IMR-90 (cell line): ENCODE measurements at regions not wholly inside any gene's neighbourhood (a gene's known extent, or its start where the extent isn't known, plus 50 kb on each side); places are given as distances from the start of the nearest gene placed in this dataset.

ENCODE experiments used
- ATAC-seq: fragments of 200-7000 bp; cut with Tn5 transposase; 2 replicates; pipeline ENCODE4 v1.9.1; 2020; ENCODE audit warnings: low read depth, mild to moderate bottlenecking, moderate library complexity
- BruUV-seq: library from RNA; stranded (reverse); fragments of 400-500 nt; replicated peaks from 2 replicates; lab custom pipeline; 2021; lab: Mats Ljungman, UMichigan
- CTCF ChIA-PET: fragments of 300-600 bp; formaldehyde crosslinking; extraction: SDS; loops from one replicate; lab custom pipeline; 2021; ENCODE audit warnings: antibody characterized with exemption; lab: Yijun Ruan, JAX
- POLR2A ChIA-PET: fragments of 300-600 bp; sonication (Branson Sonifier 250); formaldehyde crosslinking; loops from one replicate; lab custom pipeline; 2022; ENCODE audit warnings: antibody characterized with exemption; ENCODE audit not compliant: unreplicated experiment; lab: Charles Lee
- DNase-seq: peaks from one replicate; pipeline ENCODE4 v3.0.0; 2013
- H2AFZ ChIP-seq: replicated peaks from 2 replicates; pipeline ENCODE3; 2013; ENCODE audit warnings: low read length, mild to moderate bottlenecking; ENCODE audit not compliant: poor library complexity
- H2AK5ac ChIP-seq: 2 replicates; pipeline ENCODE4 v1.6.1; 2013; ENCODE audit warnings: low read depth, low read length, inconsistent platforms
- H2AK9ac ChIP-seq: replicated peaks from 2 replicates; pipeline ENCODE3; 2013; ENCODE audit warnings: mild to moderate bottlenecking, low read depth, low read length, moderate library complexity; ENCODE audit not compliant: poor library complexity
- H2BK120ac ChIP-seq: 2 replicates; pipeline ENCODE4 v1.6.1; 2013; ENCODE audit warnings: low read depth, low read length, inconsistent platforms
- H2BK15ac ChIP-seq: 3 replicates; pipeline ENCODE4 v1.6.1; 2013; ENCODE audit warnings: low read depth, low read length, inconsistent platforms
- H2BK20ac ChIP-seq: 2 replicates; pipeline ENCODE4 v1.6.1; 2013; ENCODE audit warnings: low read depth, mild to moderate bottlenecking, inconsistent platforms, low read length, moderate library complexity
- H2BK5ac ChIP-seq: 2 replicates; pipeline ENCODE4 v1.6.1; 2013; ENCODE audit warnings: mild to moderate bottlenecking, low read depth, low read length, inconsistent platforms; ENCODE audit not compliant: poor library complexity, severe bottlenecking
- H3K14ac ChIP-seq: replicated peaks from 2 replicates; pipeline ENCODE4 v1.6.1; 2013; ENCODE audit warnings: low read depth, low read length, inconsistent platforms
- H3K18ac ChIP-seq: 2 replicates; pipeline ENCODE4 v1.6.1; 2013; ENCODE audit warnings: low read depth, low read length, control low read depth
- H3K23ac ChIP-seq: 2 replicates; pipeline ENCODE4 v1.6.1; 2013; ENCODE audit warnings: low read depth, low read length, inconsistent platforms
- H3K27ac ChIP-seq: 2 replicates; pipeline ENCODE4 v1.5.1; 2013; ENCODE audit warnings: mild to moderate bottlenecking, control low read depth, low read length; ENCODE audit not compliant: insufficient read depth
- H3K27me3 ChIP-seq: 2 replicates; pipeline ENCODE4 v1.6.1; 2013; ENCODE audit warnings: low read length; ENCODE audit not compliant: control insufficient read depth, insufficient read depth
- H3K36me3 ChIP-seq: 2 replicates; pipeline ENCODE4 v1.6.1; 2013; ENCODE audit warnings: low read length, mixed read lengths; ENCODE audit not compliant: control insufficient read depth, insufficient read depth
- H3K4ac ChIP-seq: 2 replicates; pipeline ENCODE4 v1.6.1; 2013; ENCODE audit warnings: low read depth, low read length, inconsistent platforms
- H3K4me1 ChIP-seq: 2 replicates; pipeline ENCODE4 v1.6.1; 2013; ENCODE audit warnings: low read length, mixed read lengths; ENCODE audit not compliant: control insufficient read depth, insufficient read depth
- H3K4me2 ChIP-seq: 2 replicates; pipeline ENCODE4 v1.6.1; 2013; ENCODE audit warnings: low read depth, mild to moderate bottlenecking, control low read depth, low read length, moderate library complexity
- H3K4me3 ChIP-seq: 2 replicates; pipeline ENCODE4 v1.5.1; 2013; ENCODE audit warnings: low read depth, mild to moderate bottlenecking, control low read depth, low read length, moderate library complexity; ENCODE audit not compliant: insufficient read depth
- H3K56ac ChIP-seq: 2 replicates; pipeline ENCODE4 v1.6.1; 2013; ENCODE audit warnings: low read length, inconsistent platforms; ENCODE audit not compliant: insufficient read depth; ENCODE audit errors: extremely low read depth
- H3K79me1 ChIP-seq, 2 experiments: 2 replicates each; pipeline ENCODE4 v1.6.1; 2013; ENCODE audit warnings: low read length in 2 of 2, inconsistent platforms in 1 of 2, low read depth in 1 of 2
- H3K9ac ChIP-seq: 2 replicates; pipeline ENCODE4 v1.6.1; 2013; ENCODE audit warnings: low read depth, low read length, control low read depth
- H3K9me1 ChIP-seq: 2 replicates; pipeline ENCODE4 v1.6.1; 2013; ENCODE audit warnings: low read length, inconsistent platforms; ENCODE audit not compliant: insufficient read depth
- H3K9me3 ChIP-seq: 2 replicates; pipeline ENCODE4 v1.6.1; 2013; ENCODE audit warnings: low read length; ENCODE audit not compliant: control insufficient read depth, insufficient read depth
- H4K20me1 ChIP-seq: 2 replicates; pipeline ENCODE4 v1.6.1; 2013; ENCODE audit warnings: low read length, inconsistent platforms; ENCODE audit not compliant: insufficient read depth
- H4K5ac ChIP-seq: 2 replicates; pipeline ENCODE4 v1.6.1; 2013; ENCODE audit warnings: mild to moderate bottlenecking, low read depth, low read length, control low read depth
- H4K8ac ChIP-seq, 2 experiments: 2 replicates each; pipeline ENCODE4 v1.6.1; 2013; ENCODE audit warnings: low read depth in 2 of 2, low read length in 2 of 2, control low read depth in 1 of 2, inconsistent platforms in 1 of 2
- H4K91ac ChIP-seq: 2 replicates; pipeline ENCODE4 v1.6.1; 2013; ENCODE audit warnings: low read depth, low read length, inconsistent platforms; ENCODE audit not compliant: insufficient read depth
- POLR2A ChIP-seq: IDR thresholded peaks from 2 replicates; pipeline ENCODE4 v1.6.1; 2012; ENCODE audit warnings: mild to moderate bottlenecking, low read depth, low read length
- WGBS, 2 experiments: methylation state at CpG; one replicate each; pipeline versions ENCODE4 v1.1.5 to v1.1.7; 2013; ENCODE audit warnings: missing lambda C conversion rate in 2 of 2; ENCODE audit not compliant: insufficient read length in 1 of 2; ENCODE audit errors: extremely low coverage in 2 of 2; 5-methylcytosine and 5-hydroxymethylcytosine counted together
- dilution Hi-C: fragments of 300-500 bp; cut with HindIII; formaldehyde crosslinking; loops from one replicate; pipeline ENCODE4 v1.14.3; 2018; ENCODE audit warnings: low sequenced_read_pairs; ENCODE audit not compliant: unreplicated experiment
- in situ Hi-C: fragments of 300-500 bp; cut with MboI; formaldehyde crosslinking; loops from 3 replicates; pipeline ENCODE4 v1.14.3; 2019; ENCODE audit warnings: low sequenced_read_pairs, inconsistent platforms, mixed read lengths
- intact Hi-C: fragments of 100-400 bp; cut with micrococcal nuclease; formaldehyde crosslinking; loops from 2 replicates; pipeline ENCODE4 v1.10.0; 2022

DNA sequence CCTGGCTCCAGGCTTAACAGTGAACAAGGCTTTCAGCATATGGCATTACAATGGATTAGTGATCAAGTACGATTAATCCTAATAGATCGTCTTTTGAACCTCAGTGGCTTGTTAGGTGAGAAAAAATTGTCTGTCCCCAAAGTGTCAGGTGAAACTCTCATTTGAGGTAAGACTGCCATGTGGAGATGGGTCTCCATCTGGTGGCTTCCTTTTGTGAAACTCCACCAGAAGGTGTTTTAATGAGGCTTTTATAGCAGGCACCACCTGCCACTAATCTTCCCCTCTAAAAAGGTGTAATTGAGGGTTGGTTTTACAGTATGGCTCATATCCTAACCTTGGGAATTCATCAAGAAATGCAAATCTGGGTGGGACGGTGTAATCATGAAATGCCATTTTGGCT is 471.1 kb upstream of the MPDZ start:
- Histone ChIP-seq H3K18ac (no peak overlapping the region), H3K9me3 (no peaks in the 10 kb centered on the region), H4K91ac (no peak overlapping the region), H3K4me2 (no peak overlapping the region), H2BK120ac (no peak overlapping the region), H2BK15ac (no peak overlapping the region), H2AK5ac (no peak overlapping the region), H2AFZ (no peak overlapping the region), H3K79me1 (no peaks in the 10 kb centered on the region), H3K23ac (no peak overlapping the region), H3K14ac (no peak overlapping the region), H3K9ac (no peak overlapping the region), H3K4me3 (no peak overlapping the region), H4K20me1 (no peaks in the 10 kb centered on the region), H3K4me1 (no peaks in the 10 kb centered on the region), H3K4ac (no peak overlapping the region), H3K36me3 (no peaks in the 10 kb centered on the region), H4K5ac (no peak overlapping the region), H3K56ac (no peak overlapping the region), H4K8ac (no peak overlapping the region), H2BK20ac (no peak overlapping the region), H3K9me1 (no peaks in the 10 kb centered on the region), H2AK9ac (no peak overlapping the region), H2BK5ac (no peak overlapping the region), H3K27ac (no peak overlapping the region), H3K27me3 (no peaks in the 10 kb centered on the region)
- no peak for ATAC-seq
- CTCF ChIA-PET = no interaction called here
- TF ChIP-seq POLR2A = no peak
- dilution Hi-C loops = no loop called here
- intact Hi-C loops = loop anchor here (10.0 kb wide), 1 partner anchor 1094 kb away; no protein-coding TSS in a partner anchor
- in situ Hi-C loops = no loop called here
- DNase-seq = no peak
- POLR2A ChIA-PET = no interaction called here
- no CpG with 5 or more reads among the region's 3 CpGs for WGBS, 2 experiments
- no TSS peak for BruUV-seq
